ENCODE measurements at regions not wholly inside any gene's neighbourhood (a gene's known extent, or its start where the extent isn't known, plus 50 kb on each side); places are given as distances from the start of the nearest gene placed in this dataset.

DNA sequence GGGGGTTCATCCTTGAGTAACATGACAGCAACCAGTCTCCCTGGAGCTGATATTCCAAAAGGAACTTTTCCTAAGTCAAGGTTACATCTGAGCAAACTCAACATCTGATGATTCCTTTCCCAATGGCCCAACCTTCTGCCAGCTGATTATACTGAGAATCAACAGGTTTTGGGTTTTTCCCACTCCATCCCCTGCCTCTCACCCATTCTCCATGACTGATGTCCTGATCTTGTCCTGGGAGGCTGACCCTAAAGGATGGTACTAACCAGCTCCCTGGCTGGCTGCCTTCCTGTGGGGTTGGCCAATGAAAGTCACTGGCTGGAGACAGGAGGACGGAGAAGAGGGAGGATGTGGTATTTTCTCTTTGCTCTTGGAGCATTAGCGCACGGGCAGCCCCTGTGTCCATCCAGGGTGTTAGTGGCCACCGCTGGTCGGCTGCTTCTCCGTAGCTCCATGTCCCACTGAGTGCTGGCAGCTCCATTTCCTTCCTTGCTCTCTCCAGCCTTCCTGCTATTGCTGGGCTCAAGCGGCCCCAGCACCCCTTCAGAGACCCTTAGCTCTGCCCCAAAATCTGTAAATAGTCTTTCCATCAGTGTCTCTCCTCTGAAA, 306.2 kb upstream of the PITRM1 start:
- ATAC-seq = no peak

DNA sequence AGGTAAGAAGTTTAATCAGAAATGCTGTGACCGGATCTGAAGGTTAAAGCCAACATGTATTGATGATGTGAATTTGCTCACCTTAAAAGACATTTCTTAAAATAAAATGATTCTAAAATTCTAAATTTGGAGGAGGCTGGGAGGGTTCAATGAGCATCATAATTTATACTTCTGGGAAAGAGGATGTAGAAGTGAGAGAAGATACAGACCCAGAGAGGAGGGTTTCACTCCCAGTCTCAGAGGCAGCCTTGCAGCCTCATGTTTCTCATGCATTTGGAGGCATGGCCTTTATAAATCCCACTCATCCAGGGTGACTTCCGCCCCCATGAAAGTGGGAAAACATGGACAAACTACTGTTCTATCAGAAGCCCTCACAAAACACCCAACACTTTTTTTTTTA, 305.6 kb upstream of the PITRM1 start:
- no peak for ATAC-seq

- ATAC-seq = peak; percentile 42 to 74
These were observed 305.1 kb upstream of the PITRM1 start for GRCh38 chr10:3477683-3478082.

DNA sequence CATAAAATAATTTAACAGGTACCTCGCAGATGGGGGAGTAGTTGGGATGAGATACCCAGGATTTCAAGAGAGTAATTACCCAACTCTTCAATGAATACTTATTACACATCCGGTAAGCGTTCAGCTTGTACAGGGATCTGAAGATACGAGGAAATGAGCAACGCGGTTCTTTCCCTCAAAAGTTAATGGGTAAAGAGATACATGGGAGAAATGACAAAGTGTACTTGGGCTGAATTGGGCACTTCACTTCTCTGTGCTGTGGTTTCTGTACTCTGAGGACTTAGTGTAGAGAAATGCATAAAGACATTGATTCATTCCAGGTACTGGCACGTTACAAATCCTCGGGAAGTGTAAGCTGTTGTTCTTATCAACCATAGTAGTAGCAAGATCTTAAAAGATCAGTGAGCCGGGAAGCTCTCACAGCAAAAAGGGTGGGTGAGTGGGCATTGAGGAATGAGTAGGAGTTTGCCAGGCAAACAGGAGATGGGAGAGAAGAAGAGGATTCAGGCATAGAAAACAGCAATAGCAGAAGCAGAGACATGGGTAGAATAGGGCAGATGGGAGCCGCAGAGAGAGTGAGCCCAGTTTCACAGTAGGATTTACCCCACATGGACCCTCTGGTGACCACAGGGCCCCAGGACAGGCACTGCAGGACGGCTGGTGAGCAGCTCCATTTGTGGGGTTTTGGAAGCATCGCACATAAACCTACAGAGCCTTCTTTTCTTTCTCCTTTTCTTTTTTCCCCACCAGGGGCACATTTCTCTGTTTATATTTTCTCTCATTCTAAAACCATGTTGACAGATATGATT, 304.3 kb upstream of the PITRM1 start:
- no peak for ATAC-seq

DNA sequence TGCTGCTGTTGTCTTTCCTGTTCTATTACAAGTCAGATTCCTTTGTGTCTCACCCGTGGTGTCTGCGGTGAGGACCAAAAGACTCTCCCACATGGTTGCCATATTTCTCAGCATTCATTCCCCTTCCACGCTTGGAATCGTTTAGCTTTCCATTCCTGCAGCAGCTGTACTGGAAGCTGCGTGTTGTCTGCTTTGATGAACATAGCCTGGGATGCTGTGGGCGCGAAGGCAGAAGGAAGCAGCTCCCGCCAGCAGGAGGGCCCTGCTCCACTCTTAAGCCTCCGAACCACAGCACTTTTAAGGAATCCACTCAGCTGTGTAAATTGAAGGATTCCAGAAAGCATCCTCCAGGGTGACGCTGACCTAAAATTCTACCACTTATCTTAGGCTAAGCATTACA, 303.6 kb upstream of the PITRM1 start:
- ATAC-seq = no peak

DNA sequence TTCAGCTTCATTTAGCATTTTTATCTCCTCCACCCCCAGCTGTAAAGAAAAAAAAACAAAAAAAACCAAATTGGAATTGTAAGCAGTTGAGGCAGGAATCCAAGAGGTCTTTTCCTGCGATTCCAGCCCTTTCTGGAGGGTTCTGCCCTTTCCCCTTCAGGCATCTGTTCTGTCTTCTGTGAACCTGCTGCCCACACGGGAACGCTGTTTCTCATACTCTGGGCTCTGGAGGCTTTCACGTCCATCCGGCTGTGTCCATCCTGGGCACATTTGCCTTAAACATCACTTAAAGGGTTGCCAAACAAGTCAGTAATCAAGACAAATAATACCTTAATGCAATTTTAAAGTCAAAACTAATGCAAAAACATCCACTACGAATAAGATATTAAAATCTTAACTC, 302.8 kb upstream of the PITRM1 start:
- ATAC-seq = no peak

DNA sequence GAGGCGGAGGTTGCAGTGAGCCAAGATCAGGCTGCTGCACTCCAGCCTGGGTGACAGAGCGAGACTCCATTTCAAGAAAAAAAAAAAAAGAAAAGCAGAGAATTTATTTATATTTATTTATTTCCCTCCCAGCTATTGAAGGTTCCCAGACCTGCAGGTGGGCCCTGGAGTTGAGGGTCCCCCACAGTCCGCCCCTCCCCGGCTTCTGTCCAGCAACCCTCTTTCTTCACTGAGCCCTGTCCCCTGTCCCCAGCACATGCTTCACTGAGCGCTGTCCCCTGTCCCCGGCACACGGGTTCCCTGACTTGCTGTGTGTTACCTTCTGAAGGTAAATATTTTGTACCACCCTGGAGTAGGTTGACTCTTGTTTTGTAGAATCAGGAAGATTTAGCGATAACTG, 301.7 kb upstream of the PITRM1 start:
- ATAC-seq = no peak

DNA sequence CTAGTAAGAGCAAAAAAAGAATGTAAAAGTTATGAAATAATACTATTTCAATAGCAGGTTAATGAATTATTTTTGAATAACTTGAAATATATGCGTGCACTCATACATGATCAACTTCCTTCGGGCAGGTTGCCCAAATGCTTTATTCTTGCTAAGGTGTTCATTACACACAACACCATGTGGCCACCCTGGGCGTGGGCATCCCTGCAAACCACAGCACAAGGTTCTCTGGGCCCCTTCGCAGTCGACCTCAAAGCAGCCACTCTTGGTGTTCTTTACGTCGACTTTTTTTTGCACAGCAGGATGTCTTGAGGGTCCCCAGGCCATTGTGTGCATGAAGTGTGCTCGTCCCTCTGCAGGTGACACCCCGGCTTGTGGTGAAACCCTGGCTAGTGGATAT, 300.7 kb upstream of the PITRM1 start:
- ATAC-seq = no peak

DNA sequence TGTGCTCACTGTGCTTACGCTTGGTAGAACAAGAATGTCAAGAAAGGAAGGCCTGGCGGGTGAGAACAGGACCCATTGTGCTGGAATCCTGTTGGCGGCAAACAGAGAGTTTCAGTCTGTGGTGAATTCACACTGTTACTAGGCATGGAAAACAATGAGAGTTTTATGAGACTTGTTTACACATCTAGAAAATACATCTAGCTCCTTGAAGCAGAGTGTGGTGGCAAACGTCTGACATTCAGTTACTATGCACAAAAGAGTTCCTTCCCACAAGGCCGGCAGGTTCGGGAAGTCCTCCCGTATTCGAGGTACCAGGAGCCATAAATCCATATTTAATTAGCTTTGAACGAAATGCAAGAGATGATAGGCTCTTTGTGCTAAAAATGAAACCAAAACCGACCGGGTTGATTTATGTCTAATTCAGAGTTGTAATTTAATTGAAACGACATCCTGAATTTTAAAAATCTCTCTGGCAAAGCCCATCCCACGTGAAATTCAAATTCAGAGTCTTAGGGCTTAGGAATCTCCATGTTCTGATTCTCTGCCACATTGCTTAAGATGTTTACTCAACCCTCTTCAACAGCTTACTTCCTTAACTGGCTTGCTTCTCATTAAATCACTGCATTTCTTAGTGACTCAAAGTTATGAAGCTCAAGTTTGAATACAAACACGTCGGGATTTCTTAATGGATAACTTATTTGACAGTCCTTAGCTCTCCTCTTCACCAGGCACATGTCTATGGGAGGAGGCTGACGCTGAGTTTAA, 299.9 kb upstream of the PITRM1 start:
- ATAC-seq = peak in 1 of 2 donors; percentile 15

DNA sequence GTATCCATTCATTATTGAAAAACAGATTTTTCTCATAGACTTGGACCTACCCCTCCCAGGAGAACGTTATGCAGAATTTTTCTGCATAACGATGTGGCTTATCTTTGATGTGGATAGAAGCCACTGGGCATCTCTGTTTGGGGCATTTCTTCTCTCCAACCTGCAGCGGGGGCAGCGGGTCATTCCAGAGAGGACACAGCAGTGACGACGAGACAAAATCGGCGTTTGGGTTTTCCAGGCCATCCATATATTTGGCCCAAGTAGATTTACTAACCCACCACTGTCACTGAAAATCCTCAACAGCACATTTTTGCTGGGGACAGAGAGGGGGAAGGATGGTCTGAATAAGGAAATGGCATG, 299.3 kb upstream of the PITRM1 start:
- no peak for ATAC-seq

- no peak for ATAC-seq
These were observed 298.9 kb upstream of the PITRM1 start for GRCh38 chr10:3471472-3471871.

DNA sequence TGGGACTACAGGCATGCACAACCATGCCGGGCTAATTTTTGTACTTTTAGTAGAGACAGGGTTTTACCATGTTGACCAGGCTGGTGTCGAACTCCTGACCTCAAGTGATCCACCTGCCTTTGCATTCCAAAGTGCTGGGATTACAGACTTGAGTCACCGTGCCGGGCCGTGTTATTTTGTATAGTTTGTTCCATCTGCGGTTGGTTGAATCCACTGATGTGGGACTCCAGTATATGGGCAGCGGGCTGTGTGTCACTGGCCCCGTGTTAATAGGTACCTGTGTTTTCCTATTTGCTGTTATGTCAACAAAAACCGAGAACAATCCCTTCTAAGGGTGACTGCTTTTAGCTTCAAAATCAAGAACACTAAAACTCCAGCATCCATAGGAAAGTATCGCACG, 297.6 kb upstream of the PITRM1 start:
- ATAC-seq = no peak

GRCh38 chr10:3469639-3470020, 297.0 kb upstream of the PITRM1 start:
- ATAC-seq = no peak

DNA sequence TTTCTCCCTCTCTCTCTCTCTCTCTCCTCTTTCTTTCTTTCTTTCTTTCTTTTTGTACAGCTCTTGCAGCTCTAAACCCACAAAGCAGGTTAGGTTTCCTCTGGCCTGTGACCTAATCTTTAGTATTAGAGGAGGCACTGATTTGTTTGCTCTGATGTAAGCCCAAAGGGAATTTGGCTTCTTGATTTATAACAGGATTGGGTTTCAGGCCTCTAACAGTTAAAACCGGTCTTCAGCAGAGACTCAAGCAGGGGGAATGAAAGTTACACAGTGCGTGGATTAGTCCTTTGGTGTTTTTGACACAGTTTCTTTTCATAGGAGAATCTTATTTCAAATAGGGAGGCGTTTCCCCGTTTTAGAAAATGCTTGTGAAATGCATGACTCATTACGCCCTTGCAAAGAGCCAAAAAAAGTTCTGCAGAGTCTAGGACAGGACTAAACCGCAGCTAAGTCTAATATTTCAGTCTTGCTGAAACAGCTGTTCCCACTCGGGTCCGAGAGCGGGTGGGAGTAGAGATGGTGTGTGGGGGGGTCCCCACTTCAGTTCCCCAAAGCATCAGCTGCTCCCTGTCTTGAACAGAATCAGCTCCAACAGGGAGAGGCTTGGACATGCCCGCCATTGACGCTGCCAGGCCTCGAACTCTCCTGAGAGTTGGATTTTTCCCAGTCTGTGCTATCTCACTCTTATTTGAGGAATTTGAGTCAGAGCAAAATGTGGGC, 296.5 kb upstream of the PITRM1 start:
- peak; percentile 27 to 52 for ATAC-seq

- no peak for ATAC-seq
These were observed 294.7 kb upstream of the PITRM1 start for GRCh38 chr10:3467052-3467951.

DNA sequence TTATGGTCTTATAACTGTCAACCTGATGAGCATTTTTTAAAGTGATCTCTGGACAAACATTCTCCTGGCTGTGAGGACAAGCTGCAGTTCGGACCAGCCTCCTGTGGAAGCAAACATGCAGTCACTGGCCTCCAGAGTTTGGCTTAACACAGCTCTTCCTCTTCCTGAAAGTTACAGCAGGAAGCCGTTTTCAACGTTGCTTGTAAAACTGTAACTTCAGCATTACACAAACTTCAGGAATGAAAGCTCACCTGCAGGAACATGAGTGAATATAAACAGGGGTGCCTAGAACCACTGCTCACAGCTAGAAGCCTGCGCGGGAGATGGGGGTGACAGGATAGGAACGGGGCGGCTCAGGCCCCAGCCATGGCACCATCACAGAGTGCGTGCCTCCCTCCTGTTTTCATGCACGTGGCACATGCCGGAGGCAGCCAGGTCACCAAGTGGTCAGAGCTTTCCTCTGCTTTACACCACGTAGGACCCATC, 292.9 kb upstream of the PITRM1 start:
- no peak for ATAC-seq

DNA sequence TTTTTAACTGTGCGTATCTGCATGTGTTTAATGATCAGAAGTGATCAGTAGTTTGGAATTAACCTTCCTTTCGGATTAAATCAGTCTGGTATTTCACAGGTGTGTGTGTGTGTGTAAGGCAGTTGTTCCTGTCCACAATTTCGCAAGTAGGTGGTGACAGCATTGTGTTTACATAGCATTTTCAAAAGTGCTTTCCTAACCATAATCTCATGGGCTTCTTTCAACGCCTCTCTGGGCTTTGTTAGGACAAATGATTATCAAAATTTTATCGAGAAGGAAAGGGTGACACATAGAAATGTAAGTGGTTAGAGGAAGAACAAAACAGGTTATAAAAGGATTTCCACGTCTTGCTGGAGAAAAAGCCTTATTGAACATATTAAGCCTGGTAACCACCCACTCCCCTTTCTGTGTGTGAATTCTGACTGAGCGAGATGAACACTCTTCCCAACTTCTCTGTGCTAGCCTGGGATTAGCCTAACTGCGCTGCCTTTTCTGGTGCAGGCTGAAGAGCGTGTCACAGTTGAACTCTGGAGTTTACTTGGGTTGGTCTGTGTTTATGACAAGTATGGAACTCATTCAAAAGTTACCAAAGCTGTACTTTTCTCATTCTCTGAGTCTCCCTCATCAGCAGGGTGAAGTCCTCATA, 292.3 kb upstream of the PITRM1 start:
- ATAC-seq = no peak

GRCh38 chr10:3460420-3461128, 288.0 kb upstream of the PITRM1 start:
- no peak for ATAC-seq

DNA sequence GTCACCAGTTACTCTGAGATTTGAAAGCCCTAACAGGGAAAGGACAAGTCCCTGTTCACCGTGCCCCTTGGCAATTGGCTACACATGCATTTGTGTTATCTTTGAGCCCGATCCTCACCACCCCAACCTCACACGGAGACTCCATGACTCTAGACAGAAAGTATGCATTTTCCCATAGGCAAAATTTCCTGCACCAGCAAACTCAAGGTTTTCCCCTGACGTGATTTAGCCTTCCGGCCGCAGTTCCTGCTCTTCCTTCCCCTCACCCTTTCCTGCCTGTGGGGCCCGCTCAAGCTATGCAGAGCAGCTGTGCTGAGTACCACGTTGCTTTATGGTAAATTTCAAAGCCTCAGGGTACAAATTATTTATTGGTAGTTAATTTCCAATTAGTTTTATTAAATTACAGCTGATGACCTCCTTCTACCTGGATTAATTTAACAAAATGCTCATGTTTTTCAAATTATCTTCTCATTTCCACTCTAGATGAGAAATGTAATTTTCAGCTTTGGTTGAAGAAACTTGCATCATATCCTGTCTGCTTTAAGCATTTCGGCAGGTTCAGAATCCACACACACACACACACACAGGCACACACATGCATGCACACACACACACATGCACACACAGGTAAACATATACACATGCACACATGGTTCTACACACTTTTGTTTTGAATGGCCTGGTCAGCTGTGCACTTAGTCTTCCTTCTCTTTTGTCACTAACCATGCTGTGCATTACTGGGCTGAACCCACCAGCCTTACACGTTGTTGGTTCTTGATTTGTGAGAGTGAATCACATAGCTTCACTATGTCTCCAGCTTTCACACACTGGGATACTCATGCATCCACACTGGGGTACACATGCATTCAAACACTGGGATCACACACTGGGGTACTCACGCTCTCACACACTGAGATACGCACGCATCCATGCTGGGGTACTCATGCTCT, 283.1 kb upstream of the PITRM1 start:
- ATAC-seq = no peak
